ENCODE measurements at regions not wholly inside any gene's neighbourhood (a gene's known extent, or its start where the extent isn't known, plus 50 kb on each side); places are given as distances from the start of the nearest gene placed in this dataset.

DNA sequence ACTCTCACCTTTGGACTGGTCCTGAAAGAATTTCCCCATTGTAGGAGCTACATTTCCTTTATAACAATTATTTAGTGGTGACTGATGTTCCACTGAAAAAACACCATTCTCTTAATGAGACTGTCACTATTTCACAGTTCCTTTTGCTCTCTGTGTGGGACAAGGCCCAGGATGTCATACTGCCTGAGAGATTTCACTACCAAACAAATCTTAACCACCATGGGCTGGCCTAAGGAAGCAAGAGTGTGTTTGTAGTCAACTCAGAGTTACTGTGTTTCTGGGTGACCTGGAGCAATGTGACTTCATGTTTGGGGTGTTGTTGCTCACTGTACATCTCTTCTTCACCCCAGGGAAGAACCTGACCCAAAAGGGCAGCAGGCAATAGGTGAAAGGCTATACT lies 50.1 kb upstream of the ZNF608 start:
- Histone ChIP-seq H3K27me3 (ENCODE audit: control insufficient read depth, insufficient read depth, low read length) (no peaks in the 10 kb centered on the region), H3K4me1 (ENCODE audit: control insufficient read depth, insufficient read depth, low read length) (peaks cover 25% of the 10 kb centered on the region), H3K4me3 (ENCODE audit: low read length) (no peak overlapping the region), H3K9me3 (ENCODE audit: control insufficient read depth, low read depth, low read length) (no peaks in the 10 kb centered on the region), H3K36me3 (ENCODE audit: control insufficient read depth, insufficient read depth, low read length) (no peaks in the 10 kb centered on the region), H3K27ac (ENCODE audit: low read length) (no peak overlapping the region)
- no peak for DNase-seq

DNA sequence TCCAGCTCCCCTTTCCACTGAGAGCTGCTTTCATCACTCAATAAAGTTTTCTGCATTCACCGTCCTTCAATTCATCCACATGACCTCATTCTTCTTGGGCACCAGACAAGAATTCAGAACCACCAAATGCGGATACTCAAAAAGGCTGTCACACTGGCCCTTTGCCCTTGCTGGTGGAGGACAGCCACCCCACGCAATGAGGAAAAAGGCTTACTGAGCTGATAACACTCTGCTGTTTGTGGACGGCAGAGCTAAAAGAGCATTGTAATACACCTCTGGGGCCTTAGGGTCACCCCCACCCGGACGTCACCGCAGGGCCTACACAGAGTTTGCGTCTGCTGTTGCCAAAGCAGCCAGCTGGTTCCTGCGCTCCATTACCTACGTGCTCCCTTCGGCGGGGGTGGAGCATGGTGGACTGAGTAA lies 51.2 kb upstream of the ZNF608 start:
- Histone ChIP-seq H3K4me1 (ENCODE audit: control insufficient read depth, insufficient read depth, low read length) (peaks cover 14% of the 10 kb centered on the region), H3K27ac (ENCODE audit: low read length) (no peak overlapping the region), H3K9me3 (ENCODE audit: control insufficient read depth, low read depth, low read length) (no peaks in the 10 kb centered on the region), H3K4me3 (ENCODE audit: low read length) (no peak overlapping the region), H3K27me3 (ENCODE audit: control insufficient read depth, insufficient read depth, low read length) (no peaks in the 10 kb centered on the region), H3K36me3 (ENCODE audit: control insufficient read depth, insufficient read depth, low read length) (no peaks in the 10 kb centered on the region)
- no CpG with 5 or more reads among the region's 12 CpGs for WGBS (ENCODE audit: insufficient coverage, low lambda C conversion rate)
- DNase-seq: no peak

DNA sequence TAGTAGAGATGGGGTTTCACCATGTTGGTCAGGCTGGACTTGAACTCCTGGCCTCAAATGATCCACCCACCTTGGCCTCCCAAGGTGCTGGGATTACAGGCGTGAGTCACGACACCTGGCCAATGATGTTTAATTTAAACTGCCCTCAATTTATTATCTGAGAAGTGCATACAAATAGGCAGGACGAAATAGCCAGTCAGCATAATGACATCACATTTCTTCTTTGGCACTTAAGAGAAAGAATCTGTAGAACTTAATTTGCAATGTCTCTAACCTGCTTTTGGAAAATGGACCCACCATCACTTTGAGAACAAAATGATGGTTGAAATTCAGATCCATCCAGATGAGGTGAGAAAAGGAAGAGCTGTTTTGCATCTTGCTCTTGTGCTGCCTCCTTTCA lies 52.5 kb upstream of the ZNF608 start:
- peaks cover 9% of the 10 kb centered on the region for H3K4me1 ChIP-seq (ENCODE audit: control insufficient read depth, insufficient read depth, low read length)
- 100% methylated on average over 1 of the region's 3 CpGs for WGBS (ENCODE audit: insufficient coverage, low lambda C conversion rate)

DNA sequence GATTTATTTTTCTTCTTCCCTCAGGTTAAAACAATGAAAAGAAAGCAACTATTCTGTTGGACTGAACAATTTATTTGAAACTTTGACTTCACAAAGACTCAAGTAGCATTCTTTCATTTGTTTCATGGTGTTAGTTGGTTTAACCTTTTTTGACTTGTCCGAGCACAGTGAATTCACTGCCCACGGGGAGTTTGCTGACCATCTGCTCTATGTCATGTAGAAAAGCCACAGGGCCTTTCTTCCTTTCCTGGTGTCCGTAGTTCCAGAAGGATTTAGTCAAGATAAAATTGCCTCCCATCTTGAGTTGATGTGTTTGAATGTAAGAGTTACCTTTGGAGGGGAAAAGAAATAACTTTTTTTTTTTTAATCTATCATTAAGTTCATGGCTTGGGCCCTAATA lies 55.1 kb upstream of the ZNF608 start:
- Histone ChIP-seq H3K4me1 (ENCODE audit: control insufficient read depth, insufficient read depth, low read length) (peaks cover 14% of the 10 kb centered on the region), H3K9me3 (ENCODE audit: control insufficient read depth, low read depth, low read length) (no peaks in the 10 kb centered on the region), H3K27ac (ENCODE audit: low read length) (no peak overlapping the region), H3K27me3 (ENCODE audit: control insufficient read depth, insufficient read depth, low read length) (no peaks in the 10 kb centered on the region), H3K36me3 (ENCODE audit: control insufficient read depth, insufficient read depth, low read length) (no peaks in the 10 kb centered on the region), H3K4me3 (ENCODE audit: low read length) (no peak overlapping the region)
- DNase-seq: no peak
- WGBS (ENCODE audit: insufficient coverage, low lambda C conversion rate): 100% methylated on average over 1 of the region's 3 CpGs

More for the DNA sequence above, 52.5 kb upstream of the ZNF608 start:
- Histone ChIP-seq H3K27me3 (ENCODE audit: control insufficient read depth, insufficient read depth, low read length) (no peaks in the 10 kb centered on the region), H3K4me3 (ENCODE audit: low read length) (no peak overlapping the region), H3K36me3 (ENCODE audit: control insufficient read depth, insufficient read depth, low read length) (no peaks in the 10 kb centered on the region), H3K27ac (ENCODE audit: low read length) (no peak overlapping the region), H3K9me3 (ENCODE audit: control insufficient read depth, low read depth, low read length) (no peaks in the 10 kb centered on the region)
- DNase-seq: no peak

DNA sequence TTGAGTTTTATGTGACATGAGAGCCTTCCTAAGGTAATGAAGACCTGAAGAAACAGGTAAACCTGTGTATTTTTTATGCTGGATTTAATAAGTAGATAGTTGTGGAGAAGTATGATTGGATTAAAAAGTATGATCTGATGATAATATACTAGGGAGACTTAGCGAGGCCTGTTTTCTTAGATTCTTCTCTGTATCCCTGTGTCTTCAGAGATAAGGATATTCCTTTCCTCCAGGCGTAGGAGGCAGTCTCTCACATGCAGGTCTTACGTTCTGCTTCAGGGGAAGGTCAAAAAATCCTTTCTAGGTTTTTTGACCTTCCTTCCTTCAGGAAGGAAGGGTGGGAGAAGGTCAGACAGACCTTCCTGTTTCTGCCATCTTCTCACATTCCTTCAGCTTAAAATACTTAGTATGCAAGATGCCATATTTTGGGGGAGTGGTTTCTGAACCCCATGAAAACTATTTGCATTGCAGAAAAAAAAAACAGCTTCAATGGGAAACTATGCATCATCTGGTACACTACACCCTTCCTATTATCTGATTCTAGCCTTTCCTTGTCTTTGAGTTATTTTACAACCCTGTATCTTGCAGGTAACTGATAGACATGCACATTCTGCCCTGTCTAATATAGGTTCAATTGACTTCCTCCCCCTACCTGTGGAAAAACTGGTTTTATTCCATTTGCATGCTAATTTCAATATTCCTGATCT lies 57.3 kb upstream of the ZNF608 start:
- Histone ChIP-seq H3K4me1 (ENCODE audit: control insufficient read depth, insufficient read depth, low read length) (peaks cover 22% of the 10 kb centered on the region), H3K27ac (ENCODE audit: low read length) (peak overlapping the region; percentile 51), H3K27me3 (ENCODE audit: control insufficient read depth, insufficient read depth, low read length) (no peaks in the 10 kb centered on the region), H3K4me3 (ENCODE audit: low read length) (no peak overlapping the region), H3K9me3 (ENCODE audit: control insufficient read depth, low read depth, low read length) (no peaks in the 10 kb centered on the region), H3K36me3 (ENCODE audit: control insufficient read depth, insufficient read depth, low read length) (no peaks in the 10 kb centered on the region)
- peak in 1 of 2 donors; percentile 49 for DNase-seq
- no CpG with 5 or more reads among the region's 3 CpGs for WGBS (ENCODE audit: insufficient coverage, low lambda C conversion rate)

DNA sequence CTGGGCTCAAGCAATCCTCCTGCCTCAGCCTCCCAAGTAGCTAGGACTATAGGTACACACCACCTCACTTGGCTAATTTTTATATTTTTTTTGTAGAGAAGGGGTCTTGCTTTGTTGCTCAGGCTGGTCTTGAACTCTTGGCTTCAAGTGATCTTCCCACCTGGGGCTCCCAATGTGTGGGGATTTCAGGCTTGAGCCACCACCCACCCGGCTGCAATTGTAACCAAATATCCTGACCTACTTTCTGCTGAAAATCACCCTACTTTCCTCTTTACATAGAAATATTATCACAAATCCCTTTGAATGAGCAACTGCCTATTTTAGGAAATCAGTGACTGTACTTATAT lies 59.6 kb upstream of the ZNF608 start:
- Histone ChIP-seq H3K4me3 (ENCODE audit: low read length) (no peak overlapping the region), H3K27me3 (ENCODE audit: control insufficient read depth, insufficient read depth, low read length) (no peaks in the 10 kb centered on the region), H3K27ac (ENCODE audit: low read length) (peak overlapping the region; percentile 82), H3K36me3 (ENCODE audit: control insufficient read depth, insufficient read depth, low read length) (no peaks in the 10 kb centered on the region), H3K9me3 (ENCODE audit: control insufficient read depth, low read depth, low read length) (no peaks in the 10 kb centered on the region), H3K4me1 (ENCODE audit: control insufficient read depth, insufficient read depth, low read length) (peaks cover 36% of the 10 kb centered on the region)
- DNase-seq: no peak
- no CpG with 5 or more reads among the region's 1 CpG for WGBS (ENCODE audit: insufficient coverage, low lambda C conversion rate)

DNA sequence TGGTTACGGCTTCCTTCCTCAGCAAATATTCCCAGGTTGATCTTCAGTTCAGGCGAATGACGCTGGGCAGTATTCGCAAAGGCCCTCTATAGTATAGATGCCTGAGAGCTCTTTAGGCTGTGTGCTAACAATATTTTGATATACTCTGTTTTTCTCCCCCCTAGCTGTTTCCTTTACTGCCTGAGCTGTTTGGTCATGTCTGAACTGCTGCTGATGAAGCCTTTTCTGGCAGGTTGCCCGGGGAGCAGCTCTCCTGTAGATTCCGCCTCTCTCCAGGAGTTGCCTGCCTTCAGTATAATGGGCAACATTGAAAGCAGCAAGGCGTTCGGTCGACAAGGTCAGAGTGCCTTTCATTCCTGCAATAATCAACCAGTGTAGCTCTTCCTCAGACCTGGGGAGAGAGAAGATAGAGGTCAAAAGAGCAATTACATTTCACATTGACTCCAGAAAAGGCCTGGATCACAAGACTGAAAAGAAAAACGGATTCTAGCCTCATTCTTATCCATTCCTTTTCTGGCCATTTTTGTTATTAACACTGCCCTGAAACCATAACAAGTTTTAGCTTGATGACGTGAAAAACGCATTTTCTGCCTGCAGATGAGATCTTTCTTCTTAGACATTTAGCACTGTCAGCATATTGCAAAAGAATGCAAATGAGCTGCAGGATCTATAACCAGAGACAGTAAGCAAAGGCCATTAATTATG lies 60.1 kb upstream of the ZNF608 start:
- Histone ChIP-seq H3K9me3 (ENCODE audit: control insufficient read depth, low read depth, low read length) (no peaks in the 10 kb centered on the region), H3K27ac (ENCODE audit: low read length) (peak overlapping the region; percentile 82), H3K27me3 (ENCODE audit: control insufficient read depth, insufficient read depth, low read length) (no peaks in the 10 kb centered on the region), H3K36me3 (ENCODE audit: control insufficient read depth, insufficient read depth, low read length) (no peaks in the 10 kb centered on the region), H3K4me1 (ENCODE audit: control insufficient read depth, insufficient read depth, low read length) (peaks cover 41% of the 10 kb centered on the region), H3K4me3 (ENCODE audit: low read length) (no peak overlapping the region)
- DNase-seq: peak; percentile 87 to 93
- WGBS (ENCODE audit: insufficient coverage, low lambda C conversion rate): no CpG with 5 or more reads among the region's 12 CpGs

DNA sequence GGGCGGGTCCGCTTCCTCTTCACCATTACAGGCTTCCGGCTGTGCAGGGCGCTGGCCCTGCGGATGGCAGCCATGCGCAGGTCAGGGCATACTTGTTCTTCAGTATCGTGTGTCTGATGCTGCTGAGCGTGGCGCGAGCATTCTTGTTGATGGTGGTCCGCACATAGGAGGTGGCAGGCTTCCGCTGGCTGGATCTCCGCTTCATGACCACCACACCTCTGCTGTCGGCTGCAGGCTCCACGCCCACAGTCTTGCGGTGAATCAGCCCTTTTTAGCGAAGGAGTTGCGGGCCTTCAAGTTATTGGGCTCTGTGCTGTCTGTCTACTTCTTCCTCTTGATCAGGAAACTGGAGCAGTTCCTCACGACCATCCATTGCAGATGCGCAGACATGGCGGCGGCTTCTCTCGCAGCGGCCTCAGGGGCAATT lies 62.4 kb upstream of the ZNF608 start:
- no peak overlapping the region for H3K4me3 ChIP-seq (ENCODE audit: low read length)
- no peaks in the 10 kb centered on the region for H3K36me3 ChIP-seq (ENCODE audit: control insufficient read depth, insufficient read depth, low read length)
- H3K27me3 ChIP-seq (ENCODE audit: control insufficient read depth, insufficient read depth, low read length): no peaks in the 10 kb centered on the region
- H3K27ac ChIP-seq (ENCODE audit: low read length): no peak overlapping the region
- no peaks in the 10 kb centered on the region for H3K9me3 ChIP-seq (ENCODE audit: control insufficient read depth, low read depth, low read length)
- peaks cover 43% of the 10 kb centered on the region for H3K4me1 ChIP-seq (ENCODE audit: control insufficient read depth, insufficient read depth, low read length)
- DNase-seq: no peak
- no CpG with 5 or more reads among the region's 24 CpGs for WGBS (ENCODE audit: insufficient coverage, low lambda C conversion rate)

DNA sequence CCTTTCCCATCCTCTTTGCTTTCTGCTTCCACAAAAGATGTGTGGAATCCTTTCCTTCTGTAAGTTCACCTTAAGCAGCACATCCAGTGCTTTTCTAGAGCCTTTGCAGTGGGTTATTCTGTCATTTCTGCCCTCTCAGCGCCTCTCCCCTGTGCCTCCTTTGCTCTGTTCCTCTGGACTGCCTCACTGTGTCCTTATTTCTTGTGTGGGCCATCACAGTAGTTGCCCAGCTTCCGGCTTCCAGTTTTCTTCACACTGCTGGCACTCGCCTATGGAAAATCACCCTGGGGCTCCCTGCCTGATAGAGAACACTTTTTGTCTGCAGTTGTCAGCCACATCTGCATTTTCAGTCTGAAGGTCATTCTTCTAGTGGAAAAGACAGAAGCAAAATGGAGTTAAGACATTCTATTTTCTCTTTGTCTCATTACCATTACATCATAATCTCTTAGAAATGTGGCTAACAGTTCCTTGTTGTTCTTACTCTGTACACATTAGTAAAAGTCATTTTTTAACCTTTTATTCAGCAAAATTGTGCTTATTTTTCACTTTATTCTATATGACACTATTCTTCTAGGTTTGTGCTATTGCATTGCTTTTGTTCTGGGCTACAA lies 64.1 kb upstream of the ZNF608 start:
- H3K27me3 ChIP-seq (ENCODE audit: control insufficient read depth, insufficient read depth, low read length): no peaks in the 10 kb centered on the region
- H3K9me3 ChIP-seq (ENCODE audit: control insufficient read depth, low read depth, low read length): no peaks in the 10 kb centered on the region
- peak in 1 of 2 donors; percentile 63 for DNase-seq
- WGBS (ENCODE audit: insufficient coverage, low lambda C conversion rate): no CpG with 5 or more reads among the region's 3 CpGs
- H3K36me3 ChIP-seq (ENCODE audit: control insufficient read depth, insufficient read depth, low read length): no peaks in the 10 kb centered on the region
- H3K4me3 ChIP-seq (ENCODE audit: low read length): no peak overlapping the region
- H3K4me1 ChIP-seq (ENCODE audit: control insufficient read depth, insufficient read depth, low read length): peaks cover 40% of the 10 kb centered on the region
- peak overlapping the region; percentile 82 for H3K27ac ChIP-seq (ENCODE audit: low read length)

DNA sequence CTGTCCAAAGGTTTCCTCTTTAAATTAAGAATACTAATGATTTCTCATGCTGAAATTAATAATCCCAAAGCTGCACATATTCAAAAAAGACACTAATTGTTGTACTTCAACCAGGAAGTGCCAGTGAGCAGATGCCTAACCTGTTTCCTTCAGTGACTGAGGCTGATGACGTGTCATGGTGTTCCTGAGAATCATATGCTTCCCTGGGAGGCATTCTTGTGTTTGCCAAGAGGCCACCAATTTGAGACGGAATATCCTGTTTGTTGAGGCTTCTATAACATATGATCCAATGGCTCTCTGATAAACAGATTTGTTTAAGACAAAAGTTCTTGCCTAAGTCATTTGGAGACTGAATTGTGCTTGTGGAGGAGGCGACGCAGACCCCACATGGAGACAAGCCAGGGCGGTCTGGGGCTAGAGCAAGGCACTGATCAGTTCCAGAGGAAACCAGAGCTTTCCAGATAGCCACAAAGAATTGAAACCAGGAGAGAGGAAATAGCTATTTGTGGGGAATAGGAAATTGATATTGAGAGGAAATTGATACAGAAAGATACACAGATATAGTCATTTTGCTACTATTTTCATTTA lies 66.4 kb upstream of the ZNF608 start:
- Histone ChIP-seq H3K27me3 (ENCODE audit: control insufficient read depth, insufficient read depth, low read length) (no peaks in the 10 kb centered on the region), H3K27ac (ENCODE audit: low read length) (no peak overlapping the region), H3K4me1 (ENCODE audit: control insufficient read depth, insufficient read depth, low read length) (peaks cover 24% of the 10 kb centered on the region), H3K9me3 (ENCODE audit: control insufficient read depth, low read depth, low read length) (no peaks in the 10 kb centered on the region), H3K36me3 (ENCODE audit: control insufficient read depth, insufficient read depth, low read length) (no peaks in the 10 kb centered on the region), H3K4me3 (ENCODE audit: low read length) (no peak overlapping the region)
- no CpG with 5 or more reads among the region's 5 CpGs for WGBS (ENCODE audit: insufficient coverage, low lambda C conversion rate)
- DNase-seq: peak in 1 of 2 donors; percentile 52
